SIG-M5 (cell line): ENCODE measurements at regions not wholly inside any gene's neighbourhood (a gene's known extent, or its start where the extent isn't known, plus 50 kb on each side); places are given as distances from the start of the nearest gene placed in this dataset.
"Not testable (repeated sequence)": the region's sequence is repeated elsewhere in the genome, so short reads cannot be mapped to it uniquely, and the experiment has no call there.

Experiments
- DNase-seq: peaks from one replicate; lab custom pipeline; 2025; lab: John Stamatoyannopoulos, UW

GRCh38 chr20:57104651-57105204 lies 161.7 kb downstream of the BMP7 start:
- DNase-seq, result no peak

GRCh38 chr20:57106030-57106682 lies 160.3 kb downstream of the BMP7 start:
- no peak for DNase-seq

- no peak for DNase-seq
These were observed 159.7 kb downstream of the BMP7 start for GRCh38 chr20:57106692-57107091.

GRCh38 chr20:57107208-57107607 lies 159.2 kb downstream of the BMP7 start:
- no peak for DNase-seq

- no peak for DNase-seq
These were observed 158.2 kb downstream of the BMP7 start for GRCh38 chr20:57108218-57108617.

GRCh38 chr20:57108742-57109570 lies 157.5 kb downstream of the BMP7 start:
- DNase-seq, result no peak

GRCh38 chr20:57109571-57109953 lies 156.9 kb downstream of the BMP7 start:
- DNase-seq, result no peak

- DNase-seq, result not testable (repeated sequence)
These were observed 156.1 kb downstream of the BMP7 start for GRCh38 chr20:57110121-57111027.

GRCh38 chr20:57111028-57111373 lies 155.4 kb downstream of the BMP7 start:
- no peak for DNase-seq

GRCh38 chr20:57112448-57112847 lies 154.0 kb downstream of the BMP7 start:
- DNase-seq, result no peak

GRCh38 chr20:57114290-57115005 lies 152.0 kb downstream of the BMP7 start:
- no peak for DNase-seq

GRCh38 chr20:57117296-57117695 lies 149.1 kb downstream of the BMP7 start:
- no peak for DNase-seq

- no peak for DNase-seq
These were observed 148.2 kb downstream of the BMP7 start for GRCh38 chr20:57118107-57118769.
